Neural progenitor cell (in vitro differentiated cells): ENCODE measurements at regions not wholly inside any gene's neighbourhood (a gene's known extent, or its start where the extent isn't known, plus 50 kb on each side); places are given as distances from the start of the nearest gene placed in this dataset.

Source experiments
- DNase-seq: peaks from one replicate; pipeline ENCODE4 v3.0.0-alpha.2; 2016; ENCODE audit warnings: low spot score
- H2AFZ ChIP-seq: fragments of 200-600 bp; sonication (generic); replicated peaks from 2 replicates; pipeline ENCODE4 v1.6.1; 2016; ENCODE audit warnings: antibody characterized with exemption
- H3F3A ChIP-seq: fragments of 200-600 bp; sonication (generic); 2 replicates; pipeline ENCODE4 v1.6.1; 2016; ENCODE audit warnings: antibody characterized with exemption, low read depth
- H3K27ac ChIP-seq: fragments of 200-600 bp; sonication (generic); 2 replicates; pipeline ENCODE4 v1.5.1; 2016; ENCODE audit warnings: mild to moderate bottlenecking
- H3K27me3 ChIP-seq: fragments of 200-600 bp; sonication (generic); 2 replicates; pipeline ENCODE4 v1.6.1; 2016; ENCODE audit warnings: mild to moderate bottlenecking, moderate library complexity
- H3K36me3 ChIP-seq: fragments of 200-600 bp; sonication (generic); 2 replicates; pipeline ENCODE4 v1.5.1; 2016
- H3K4me1 ChIP-seq: fragments of 200-600 bp; sonication (generic); 2 replicates; pipeline ENCODE4 v1.6.1; 2016; ENCODE audit warnings: mixed run types
- H3K4me2 ChIP-seq: fragments of 200-600 bp; sonication (generic); 2 replicates; pipeline ENCODE4 v1.6.1; 2016
- H3K4me3 ChIP-seq: fragments of 200-600 bp; sonication (generic); 2 replicates; pipeline ENCODE4 v1.5.1; 2016
- H3K79me2 ChIP-seq: fragments of 200-600 bp; sonication (generic); 2 replicates; pipeline ENCODE4 v1.6.1; 2016; ENCODE audit warnings: low read depth
- H3K9ac ChIP-seq: fragments of 200-600 bp; sonication (generic); 2 replicates; pipeline ENCODE4 v1.6.1; 2016
- H3K9me3 ChIP-seq: fragments of 200-600 bp; sonication (generic); 2 replicates; pipeline ENCODE4 v1.5.1; 2016; ENCODE audit warnings: low read depth
- H4K20me1 ChIP-seq: fragments of 200-600 bp; sonication (generic); 2 replicates; pipeline ENCODE4 v1.6.1; 2016; ENCODE audit warnings: low read depth
- H3K27ac Mint-ChIP-seq: 3 replicates; pipeline ENCODE4 v1.8.0; 2021; ENCODE audit warnings: mixed read lengths
- H3K27me3 Mint-ChIP-seq: 2 replicates; pipeline ENCODE4 v1.8.0; 2022; ENCODE audit warnings: low read depth, mild to moderate bottlenecking, inconsistent platforms, moderate library complexity, mixed read lengths; ENCODE audit not compliant: insufficient read depth
- H3K36me3 Mint-ChIP-seq: 3 replicates; pipeline ENCODE4 v1.8.0; 2021; ENCODE audit warnings: mixed read lengths
- H3K4me1 Mint-ChIP-seq: 3 replicates; pipeline ENCODE4 v1.8.0; 2021; ENCODE audit warnings: mixed read lengths
- H3K4me3 Mint-ChIP-seq: 3 replicates; pipeline ENCODE4 v1.8.0; 2021; ENCODE audit warnings: mild to moderate bottlenecking, moderate library complexity, mixed read lengths
- H3K9me3 Mint-ChIP-seq: 3 replicates; pipeline ENCODE4 v1.8.0; 2020; ENCODE audit warnings: mixed read lengths
- EZH2 ChIP-seq: fragments of 200-600 bp; sonication (generic); IDR thresholded peaks from 2 replicates; pipeline ENCODE4 v1.6.1; 2017; ENCODE audit warnings: antibody characterized with exemption, mild to moderate bottlenecking, moderate library complexity
- EZH2phosphoT487 ChIP-seq: fragments of 200-600 bp; sonication (generic); IDR thresholded peaks from 2 replicates; pipeline ENCODE4 v1.6.1; 2017; ENCODE audit warnings: antibody characterized with exemption
- TF ChIP-seq, protein P1 (sequence below): fragments of 200-600 bp; sonication (generic); IDR thresholded peaks from 2 replicates; pipeline ENCODE4 v1.5.1; 2017; ENCODE audit warnings: antibody characterized with exemption, mild to moderate bottlenecking

DNA sequence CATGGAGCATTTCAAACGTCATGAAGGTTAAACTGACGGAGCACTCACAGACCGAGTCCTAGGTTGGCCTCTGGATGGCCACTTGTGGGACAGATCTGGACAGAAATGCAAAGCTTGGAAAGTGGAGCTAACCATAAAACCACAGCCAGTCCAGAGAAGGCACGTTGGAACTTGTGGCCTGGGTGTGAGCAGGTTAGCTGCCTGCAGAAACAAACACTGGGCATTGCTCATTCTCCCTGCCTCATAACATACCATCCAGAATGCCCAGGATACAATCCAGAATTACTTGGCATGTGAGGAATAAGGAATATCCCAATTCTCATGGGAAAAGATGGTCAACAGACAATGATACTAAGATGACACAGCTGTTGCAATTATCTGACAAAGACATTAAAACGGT, 1005.0 kb downstream of the TBC1D22A start:
- DNase-seq, result no peak
- Histone ChIP-seq H3K9me3 (no peaks in the 10 kb centered on the region), H3K79me2 (no peaks in the 10 kb centered on the region), H3K4me3 (no peak overlapping the region), H3K27ac (no peak overlapping the region), H3K27me3 (no peaks in the 10 kb centered on the region), H3K36me3 (no peaks in the 10 kb centered on the region), H3F3A (no peaks in the 10 kb centered on the region), H3K4me1 (no peaks in the 10 kb centered on the region), H2AFZ (no peak overlapping the region), H3K9ac (no peak overlapping the region), H4K20me1 (no peaks in the 10 kb centered on the region), H3K4me2 (no peak overlapping the region)
- TF ChIP-seq EZH2phosphoT487, result no peak
- no peak for TF ChIP-seq EZH2
- TF ChIP-seq, protein P1, sequence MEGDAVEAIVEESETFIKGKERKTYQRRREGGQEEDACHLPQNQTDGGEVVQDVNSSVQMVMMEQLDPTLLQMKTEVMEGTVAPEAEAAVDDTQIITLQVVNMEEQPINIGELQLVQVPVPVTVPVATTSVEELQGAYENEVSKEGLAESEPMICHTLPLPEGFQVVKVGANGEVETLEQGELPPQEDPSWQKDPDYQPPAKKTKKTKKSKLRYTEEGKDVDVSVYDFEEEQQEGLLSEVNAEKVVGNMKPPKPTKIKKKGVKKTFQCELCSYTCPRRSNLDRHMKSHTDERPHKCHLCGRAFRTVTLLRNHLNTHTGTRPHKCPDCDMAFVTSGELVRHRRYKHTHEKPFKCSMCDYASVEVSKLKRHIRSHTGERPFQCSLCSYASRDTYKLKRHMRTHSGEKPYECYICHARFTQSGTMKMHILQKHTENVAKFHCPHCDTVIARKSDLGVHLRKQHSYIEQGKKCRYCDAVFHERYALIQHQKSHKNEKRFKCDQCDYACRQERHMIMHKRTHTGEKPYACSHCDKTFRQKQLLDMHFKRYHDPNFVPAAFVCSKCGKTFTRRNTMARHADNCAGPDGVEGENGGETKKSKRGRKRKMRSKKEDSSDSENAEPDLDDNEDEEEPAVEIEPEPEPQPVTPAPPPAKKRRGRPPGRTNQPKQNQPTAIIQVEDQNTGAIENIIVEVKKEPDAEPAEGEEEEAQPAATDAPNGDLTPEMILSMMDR, result no peak
- Mint-ChIP-seq H3K27me3 (peaks cover 8% of the 10 kb centered on the region), H3K27ac (no peak overlapping the region), H3K4me1 (peaks cover 12% of the 10 kb centered on the region), H3K9me3 (peaks cover 2% of the 10 kb centered on the region), H3K4me3 (no peak overlapping the region), H3K36me3 (no peaks in the 10 kb centered on the region)

DNA sequence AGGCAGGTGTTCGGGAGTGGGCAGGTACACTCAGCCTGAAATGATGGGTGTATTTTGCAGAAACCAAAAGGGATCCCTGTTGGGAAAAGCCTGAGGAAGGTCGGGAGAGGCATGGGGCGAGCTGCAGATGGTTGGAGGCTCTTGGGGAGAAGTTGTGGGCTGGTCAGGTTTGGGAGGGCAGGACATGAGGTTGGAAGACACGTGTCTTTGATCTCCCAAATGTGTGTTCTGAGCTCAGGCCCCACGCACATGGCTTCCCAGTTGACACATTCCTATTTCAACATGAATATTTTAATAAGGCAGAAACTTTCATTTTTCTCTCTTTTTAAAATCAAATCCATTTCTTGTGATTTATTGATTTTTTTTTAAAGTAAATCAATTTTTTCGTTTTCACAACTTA, 1003.3 kb downstream of the TBC1D22A start:
- Mint-ChIP-seq H3K36me3 (no peaks in the 10 kb centered on the region), H3K27ac (no peak overlapping the region), H3K27me3 (peaks cover 8% of the 10 kb centered on the region), H3K4me3 (no peak overlapping the region), H3K4me1 (peaks cover 12% of the 10 kb centered on the region), H3K9me3 (peaks cover 2% of the 10 kb centered on the region)
- H3K79me2 ChIP-seq, result no peaks in the 10 kb centered on the region
- DNase-seq, result no peak
- no peak overlapping the region for H3K27ac ChIP-seq
- no peak overlapping the region for H2AFZ ChIP-seq
- no peak for TF ChIP-seq EZH2
- TF ChIP-seq, protein P1, result no peak
- H3K36me3 ChIP-seq, result no peaks in the 10 kb centered on the region
- no peak overlapping the region for H3K9ac ChIP-seq
- H3F3A ChIP-seq, result no peaks in the 10 kb centered on the region
- H3K4me3 ChIP-seq, result no peak overlapping the region
- no peak overlapping the region for H3K4me2 ChIP-seq
- no peaks in the 10 kb centered on the region for H4K20me1 ChIP-seq
- no peaks in the 10 kb centered on the region for H3K9me3 ChIP-seq
- no peaks in the 10 kb centered on the region for H3K27me3 ChIP-seq
- H3K4me1 ChIP-seq, result no peaks in the 10 kb centered on the region

DNA sequence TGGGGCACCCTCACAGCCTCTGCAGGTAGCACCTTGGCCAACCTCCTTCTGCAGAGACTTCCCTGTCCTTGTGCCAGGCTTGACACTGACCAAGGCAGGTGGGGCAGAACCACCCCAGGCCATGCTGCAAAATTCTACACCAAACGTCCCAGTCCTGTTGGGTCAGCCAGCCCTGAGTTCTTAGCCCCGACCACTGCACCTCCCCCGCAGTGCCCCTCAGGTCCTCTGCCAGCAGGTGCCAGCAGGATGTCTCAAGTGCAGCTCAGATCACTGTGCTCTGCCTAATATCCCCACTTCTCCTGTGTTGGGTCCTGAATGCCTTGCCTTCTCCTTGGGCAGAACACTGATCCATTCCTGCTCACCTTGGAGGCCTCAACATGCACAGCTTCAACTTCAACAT, 999.7 kb downstream of the TBC1D22A start:
- Histone ChIP-seq H3F3A (no peaks in the 10 kb centered on the region), H3K27me3 (no peaks in the 10 kb centered on the region), H3K9me3 (no peaks in the 10 kb centered on the region), H3K79me2 (no peaks in the 10 kb centered on the region), H3K27ac (no peak overlapping the region), H3K4me1 (no peaks in the 10 kb centered on the region), H3K4me2 (no peak overlapping the region), H3K36me3 (no peaks in the 10 kb centered on the region), H3K4me3 (no peak overlapping the region), H2AFZ (no peak overlapping the region), H4K20me1 (no peaks in the 10 kb centered on the region), H3K9ac (no peak overlapping the region)
- DNase-seq, result no peak
- no peak for TF ChIP-seq EZH2
- TF ChIP-seq, protein P1, result no peak
- H3K9me3 Mint-ChIP-seq, result peaks cover 5% of the 10 kb centered on the region
- no peak overlapping the region for H3K4me3 Mint-ChIP-seq
- no peak overlapping the region for H3K27ac Mint-ChIP-seq
- H3K4me1 Mint-ChIP-seq, result peaks cover 2% of the 10 kb centered on the region
- peaks cover 6% of the 10 kb centered on the region for H3K27me3 Mint-ChIP-seq
- H3K36me3 Mint-ChIP-seq, result no peaks in the 10 kb centered on the region

DNA sequence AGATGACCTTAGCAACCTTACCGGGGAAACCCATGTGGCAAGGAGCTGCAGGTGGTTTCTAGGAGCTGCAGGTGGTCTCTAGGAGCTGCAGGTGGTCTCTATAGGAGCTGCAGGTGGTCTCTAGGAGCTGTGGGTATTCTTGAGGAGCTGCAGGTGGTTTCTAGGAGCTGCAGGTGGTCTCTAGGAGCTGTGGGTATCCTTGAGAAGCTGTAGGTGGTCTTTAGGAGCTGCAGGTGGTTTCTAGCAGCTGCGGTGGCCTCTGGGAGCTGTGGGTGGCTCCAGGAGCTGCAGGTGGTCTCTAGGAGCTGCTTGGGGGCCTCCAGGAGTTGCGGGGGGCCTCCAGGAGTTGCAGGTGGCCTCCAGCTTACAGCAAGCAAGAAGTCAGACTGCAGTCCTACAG, 997.5 kb downstream of the TBC1D22A start:
- TF ChIP-seq EZH2 (no peak), EZH2phosphoT487 (no peak)
- TF ChIP-seq, protein P1, result no peak
- H3K4me1 ChIP-seq, result no peaks in the 10 kb centered on the region
- H3K9me3 ChIP-seq, result no peaks in the 10 kb centered on the region
- no peaks in the 10 kb centered on the region for H3K36me3 Mint-ChIP-seq
- H3K36me3 ChIP-seq, result no peaks in the 10 kb centered on the region
- no peaks in the 10 kb centered on the region for H3F3A ChIP-seq
- peaks cover 5% of the 10 kb centered on the region for H3K9me3 Mint-ChIP-seq
- no peaks in the 10 kb centered on the region for H4K20me1 ChIP-seq
- no peak overlapping the region for H3K4me3 ChIP-seq
- H3K27ac ChIP-seq, result no peak overlapping the region
- H3K27ac Mint-ChIP-seq, result no peak overlapping the region
- no peak overlapping the region for H2AFZ ChIP-seq
- no peaks in the 10 kb centered on the region for H3K79me2 ChIP-seq
- H3K4me2 ChIP-seq, result no peak overlapping the region
- H3K4me1 Mint-ChIP-seq, result no peaks in the 10 kb centered on the region
- DNase-seq, result no peak
- H3K4me3 Mint-ChIP-seq, result no peak overlapping the region
- no peak overlapping the region for H3K9ac ChIP-seq
- H3K27me3 ChIP-seq, result no peaks in the 10 kb centered on the region
- peaks cover 6% of the 10 kb centered on the region for H3K27me3 Mint-ChIP-seq
